ENCODE measurements at regions not wholly inside any gene's neighbourhood (a gene's known extent, or its start where the extent isn't known, plus 50 kb on each side); places are given as distances from the start of the nearest gene placed in this dataset.
"Not testable (repeated sequence)": the region's sequence is repeated elsewhere in the genome, so short reads cannot be mapped to it uniquely, and the experiment has no call there.

- peak overlapping the region; percentile 3 for H3K4me3 Mint-ChIP-seq
- peaks cover 17% of the 10 kb centered on the region for H3K4me1 Mint-ChIP-seq
- no peaks in the 10 kb centered on the region for H3K9me3 Mint-ChIP-seq (ENCODE audit: insufficient read depth)
- peaks cover 10% of the 10 kb centered on the region for H3K27me3 Mint-ChIP-seq
- DNase-seq (peak; percentile 42), ATAC-seq (ENCODE audit: low read depth) (peak; percentile 86)
- no peak for TF ChIP-seq EZH2 (IDR thresholded peaks at IDR 0.05; ENCODE audit: borderline replicate concordance, insufficient read depth, low read depth, low read length, poor library complexity, severe bottlenecking)
- no peak for TF ChIP-seq CTCF (IDR thresholded peaks at IDR 0.05)
- H3K9ac ChIP-seq (ENCODE audit: low read length), result no peak overlapping the region
- peak overlapping the region; percentile 43 for H3K4me2 ChIP-seq (replicated peaks; ENCODE audit: low read depth, low read length, poor library complexity, severe bottlenecking)
- peak overlapping the region; percentile 34 for H2AFZ ChIP-seq (ENCODE audit: insufficient read depth, low read depth, low read length, poor library complexity, severe bottlenecking)
- H3K4me1 ChIP-seq (ENCODE audit: control insufficient read depth in 2 of 2, insufficient read depth in 2 of 2, low read length in 2 of 2), result peaks cover 11 to 16% of the 10 kb centered on the region in 2 donors
- H3K36me3 ChIP-seq (replicated peaks in 1 of 2; ENCODE audit: control extremely low read depth in 1 of 2, control insufficient read depth in 1 of 2, extremely low read depth in 1 of 2, insufficient read depth in 2 of 2, low read length in 1 of 2), result no peaks in the 10 kb centered on the region
- peak overlapping the region; percentile 23 for H3K27ac Mint-ChIP-seq
- no peaks in the 10 kb centered on the region for H3K27me3 ChIP-seq (replicated peaks in 1 of 4; ENCODE audit: control extremely low read depth in 1 of 4, control insufficient read depth in 3 of 4, insufficient read depth in 4 of 4, low read length in 3 of 4)
- CTCF ChIA-PET, result no interaction called here
- intact Hi-C loops (cut with micrococcal nuclease), result no loop called here
- H3K79me2 ChIP-seq (ENCODE audit: control insufficient read depth, insufficient read depth, low read length), result no peaks in the 10 kb centered on the region
- H3K9me3 ChIP-seq (ENCODE audit: control extremely low read depth in 1 of 3, control insufficient read depth in 2 of 3, insufficient read depth in 1 of 3, low read length in 2 of 3), result peaks cover 0 to 4% (median 0%) of the 10 kb centered on the region in 3 donors
- POLR2A ChIA-PET, result no interaction called here
- WGBS (ENCODE audit: insufficient coverage), result 11% methylated on average over 8 of the region's 11 CpGs
- no peaks in the 10 kb centered on the region for H4K20me1 ChIP-seq (ENCODE audit: control insufficient read depth, insufficient read depth, low read length, poor library complexity, severe bottlenecking)
- H3K4me3 ChIP-seq (ENCODE audit: control extremely low read depth in 1 of 5, extremely low read depth in 1 of 5, insufficient read depth in 1 of 5, low read depth in 2 of 5, low read length in 4 of 5), result no peak overlapping the region
- H3K27ac ChIP-seq (ENCODE audit: low read length in 2 of 2), result no peak overlapping the region
Observed at GRCh38 chr10:22133749-22134624, 83.8 kb downstream of the EBLN1 start.

- H3K4me1 Mint-ChIP-seq, result peaks cover 17% of the 10 kb centered on the region
- H3K27ac ChIP-seq (ENCODE audit: low read length in 2 of 2); CTCF ChIA-PET; H3K9ac ChIP-seq (ENCODE audit: low read length); intact Hi-C loops (cut with micrococcal nuclease); H3K36me3 ChIP-seq (replicated peaks in 1 of 2; ENCODE audit: control extremely low read depth in 1 of 2, control insufficient read depth in 1 of 2, extremely low read depth in 1 of 2, insufficient read depth in 2 of 2, low read length in 1 of 2); H3K4me3 ChIP-seq (ENCODE audit: control extremely low read depth in 1 of 5, extremely low read depth in 1 of 5, insufficient read depth in 1 of 5, low read depth in 2 of 5, low read length in 4 of 5); H3K27me3 ChIP-seq (replicated peaks in 1 of 4; ENCODE audit: control extremely low read depth in 1 of 4, control insufficient read depth in 3 of 4, insufficient read depth in 4 of 4, low read length in 3 of 4); H2AFZ ChIP-seq (ENCODE audit: insufficient read depth, low read depth, low read length, poor library complexity, severe bottlenecking); H3K9me3 Mint-ChIP-seq (ENCODE audit: insufficient read depth); ATAC-seq (ENCODE audit: low read depth); H3K4me3 Mint-ChIP-seq; H3K27ac Mint-ChIP-seq; DNase-seq; H3K4me2 ChIP-seq (replicated peaks; ENCODE audit: low read depth, low read length, poor library complexity, severe bottlenecking); POLR2A ChIA-PET; H4K20me1 ChIP-seq (ENCODE audit: control insufficient read depth, insufficient read depth, low read length, poor library complexity, severe bottlenecking); H3K9me3 ChIP-seq (ENCODE audit: control extremely low read depth in 1 of 3, control insufficient read depth in 2 of 3, insufficient read depth in 1 of 3, low read length in 2 of 3); H3K79me2 ChIP-seq (ENCODE audit: control insufficient read depth, insufficient read depth, low read length): not testable (repeated sequence)
- peaks cover 12% of the 10 kb centered on the region for H3K27me3 Mint-ChIP-seq
- 90% methylated on average over 3 of the region's 6 CpGs for WGBS (ENCODE audit: insufficient coverage)
- peaks cover 11 to 16% of the 10 kb centered on the region in 2 donors for H3K4me1 ChIP-seq (ENCODE audit: control insufficient read depth in 2 of 2, insufficient read depth in 2 of 2, low read length in 2 of 2)
Observed at GRCh38 chr10:22130824-22131223, 87.0 kb downstream of the EBLN1 start.

- H3K4me1 ChIP-seq (ENCODE audit: control insufficient read depth in 2 of 2, insufficient read depth in 2 of 2, low read length in 2 of 2), result peaks cover 11 to 16% of the 10 kb centered on the region in 2 donors
- ATAC-seq (ENCODE audit: low read depth); H3K9ac ChIP-seq (ENCODE audit: low read length); H3K9me3 Mint-ChIP-seq (ENCODE audit: insufficient read depth); H3K27ac Mint-ChIP-seq; POLR2A ChIA-PET; H2AFZ ChIP-seq (ENCODE audit: insufficient read depth, low read depth, low read length, poor library complexity, severe bottlenecking); H3K4me3 Mint-ChIP-seq; CTCF ChIA-PET; H3K36me3 ChIP-seq (replicated peaks in 1 of 2; ENCODE audit: control extremely low read depth in 1 of 2, control insufficient read depth in 1 of 2, extremely low read depth in 1 of 2, insufficient read depth in 2 of 2, low read length in 1 of 2); H3K27ac ChIP-seq (ENCODE audit: low read length in 2 of 2); H3K4me2 ChIP-seq (replicated peaks; ENCODE audit: low read depth, low read length, poor library complexity, severe bottlenecking); DNase-seq; intact Hi-C loops (cut with micrococcal nuclease); H4K20me1 ChIP-seq (ENCODE audit: control insufficient read depth, insufficient read depth, low read length, poor library complexity, severe bottlenecking); H3K27me3 ChIP-seq (replicated peaks in 1 of 4; ENCODE audit: control extremely low read depth in 1 of 4, control insufficient read depth in 3 of 4, insufficient read depth in 4 of 4, low read length in 3 of 4); H3K9me3 ChIP-seq (ENCODE audit: control extremely low read depth in 1 of 3, control insufficient read depth in 2 of 3, insufficient read depth in 1 of 3, low read length in 2 of 3); H3K79me2 ChIP-seq (ENCODE audit: control insufficient read depth, insufficient read depth, low read length); H3K4me3 ChIP-seq (ENCODE audit: control extremely low read depth in 1 of 5, extremely low read depth in 1 of 5, insufficient read depth in 1 of 5, low read depth in 2 of 5, low read length in 4 of 5): not testable (repeated sequence)
- Mint-ChIP-seq H3K27me3 (peaks cover 12% of the 10 kb centered on the region), H3K4me1 (peaks cover 17% of the 10 kb centered on the region)
- 96% methylated on average over 5 of the region's 22 CpGs for WGBS (ENCODE audit: insufficient coverage)
Observed at GRCh38 chr10:22129612-22130011, 88.2 kb downstream of the EBLN1 start.
